Lung (tissue), 11 donors: ENCODE measurements at regions not wholly inside any gene's neighbourhood (a gene's known extent, or its start where the extent isn't known, plus 50 kb on each side); places are given as distances from the start of the nearest gene placed in this dataset.

ENCODE experiments used
- ATAC-seq: fragments of 200-7000 bp; cut with Tn5 transposase; one replicate; pipeline ENCODE4 v1.9.1; 2020; ENCODE audit warnings: moderate number of reproducible peaks; ENCODE audit not compliant: insufficient read depth, low FRiP score
- DNase-seq, 3 donors: peaks; one replicate each; pipeline ENCODE4 v3.0.0-alpha.2; 2013 to 2017
- H3K27ac ChIP-seq, 2 donors: one replicate each; pipeline ENCODE4 v1.5.1; 2013; ENCODE audit warnings: mild to moderate bottlenecking in 2 of 2, moderate library complexity in 2 of 2, control low read depth in 1 of 2, inconsistent platforms in 1 of 2, low read depth in 1 of 2, low read length in 1 of 2
- H3K27me3 ChIP-seq, 3 donors: one replicate each; pipeline ENCODE4 v1.5.1; 2013; ENCODE audit warnings: low read length in 2 of 3; ENCODE audit not compliant: control insufficient read depth in 3 of 3, insufficient read depth in 3 of 3
- H3K36me3 ChIP-seq, 4 donors: one replicate each; pipeline ENCODE4 v1.5.1; 2013; ENCODE audit warnings: low read length in 4 of 4, mild to moderate bottlenecking in 1 of 4, moderate library complexity in 1 of 4; ENCODE audit not compliant: control insufficient read depth in 4 of 4, insufficient read depth in 4 of 4
- H3K4me1 ChIP-seq, 5 donors: one replicate each; pipeline ENCODE4 v1.5.1; 2013; ENCODE audit warnings: low read length in 5 of 5, mild to moderate bottlenecking in 2 of 5, moderate library complexity in 1 of 5; ENCODE audit not compliant: control insufficient read depth in 5 of 5, insufficient read depth in 5 of 5
- H3K4me3 ChIP-seq: one replicate; pipeline ENCODE4 v1.5.1; 2013; ENCODE audit warnings: mild to moderate bottlenecking, control low read depth, moderate library complexity
- H3K9ac ChIP-seq, 2 donors: one replicate each; pipeline ENCODE4 v1.5.1; 2013; ENCODE audit warnings: low read length in 2 of 2, control low read depth in 1 of 2; ENCODE audit not compliant: insufficient read depth in 1 of 2
- H3K9me3 ChIP-seq, 4 donors: one replicate each; pipeline ENCODE4 v1.5.1; 2013; ENCODE audit warnings: low read length in 3 of 4, mild to moderate bottlenecking in 1 of 4, moderate library complexity in 1 of 4; ENCODE audit not compliant: control insufficient read depth in 4 of 4, insufficient read depth in 3 of 4
- WGBS, 2 donors: extraction: QIAGEN DNeasy Blood & Tissue Kit; methylation state at CpG; one replicate each; pipeline ENCODE4 v1.1.7; 2013; 5-methylcytosine and 5-hydroxymethylcytosine counted together
- TF ChIP-seq, protein P1 (sequence below): IDR thresholded peaks from 2 replicates; pipeline ENCODE4 v1.5.1; 2012; ENCODE audit warnings: mild to moderate bottlenecking; ENCODE audit errors: control extremely low read depth, extremely low read depth
- donor health status: control.
- donor health status: control.
- donor health status: Bipolar disorder and iron deficiency.
- donor health status: healthy.
- donor health status: DM: yes; HTN: yes; CAD: no.

DNA sequence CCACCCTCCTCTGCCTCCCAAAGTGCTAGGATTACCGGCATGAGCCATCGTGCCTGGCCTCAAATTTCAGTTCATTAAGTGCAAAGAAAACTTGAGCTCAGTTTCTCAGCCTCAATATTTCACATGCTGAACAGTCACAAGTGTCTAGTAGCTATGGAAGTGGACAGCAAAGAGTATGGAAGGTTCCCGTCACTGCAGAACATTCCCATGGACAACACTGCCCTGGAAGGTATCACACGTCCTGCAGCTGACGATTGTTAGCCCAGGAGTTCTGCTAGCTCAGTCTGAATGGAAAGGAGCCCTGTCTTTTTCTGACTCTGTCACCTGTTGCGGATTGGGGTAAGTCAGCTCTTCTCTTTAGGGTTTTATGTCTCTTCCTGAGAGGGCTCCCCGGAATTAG lies 86.2 kb upstream of the PTPRM start:
- H3K9ac ChIP-seq: no peak overlapping the region
- DNase-seq: no peak
- ATAC-seq: no peak
- no peak overlapping the region for H3K4me3 ChIP-seq
- H3K27me3 ChIP-seq: no peaks in the 10 kb centered on the region
- no peak overlapping the region for H3K27ac ChIP-seq
- H3K9me3 ChIP-seq: no peaks in the 10 kb centered on the region
- H3K4me1 ChIP-seq: peaks cover 0 to 3% (median 0%) of the 10 kb centered on the region in 5 donors
- 94 to 96% methylated on average over 7 of the region's 7 CpGs for WGBS, 2 donors
- H3K36me3 ChIP-seq: no peaks in the 10 kb centered on the region
- TF ChIP-seq, protein P1, sequence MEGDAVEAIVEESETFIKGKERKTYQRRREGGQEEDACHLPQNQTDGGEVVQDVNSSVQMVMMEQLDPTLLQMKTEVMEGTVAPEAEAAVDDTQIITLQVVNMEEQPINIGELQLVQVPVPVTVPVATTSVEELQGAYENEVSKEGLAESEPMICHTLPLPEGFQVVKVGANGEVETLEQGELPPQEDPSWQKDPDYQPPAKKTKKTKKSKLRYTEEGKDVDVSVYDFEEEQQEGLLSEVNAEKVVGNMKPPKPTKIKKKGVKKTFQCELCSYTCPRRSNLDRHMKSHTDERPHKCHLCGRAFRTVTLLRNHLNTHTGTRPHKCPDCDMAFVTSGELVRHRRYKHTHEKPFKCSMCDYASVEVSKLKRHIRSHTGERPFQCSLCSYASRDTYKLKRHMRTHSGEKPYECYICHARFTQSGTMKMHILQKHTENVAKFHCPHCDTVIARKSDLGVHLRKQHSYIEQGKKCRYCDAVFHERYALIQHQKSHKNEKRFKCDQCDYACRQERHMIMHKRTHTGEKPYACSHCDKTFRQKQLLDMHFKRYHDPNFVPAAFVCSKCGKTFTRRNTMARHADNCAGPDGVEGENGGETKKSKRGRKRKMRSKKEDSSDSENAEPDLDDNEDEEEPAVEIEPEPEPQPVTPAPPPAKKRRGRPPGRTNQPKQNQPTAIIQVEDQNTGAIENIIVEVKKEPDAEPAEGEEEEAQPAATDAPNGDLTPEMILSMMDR: no peak

DNA sequence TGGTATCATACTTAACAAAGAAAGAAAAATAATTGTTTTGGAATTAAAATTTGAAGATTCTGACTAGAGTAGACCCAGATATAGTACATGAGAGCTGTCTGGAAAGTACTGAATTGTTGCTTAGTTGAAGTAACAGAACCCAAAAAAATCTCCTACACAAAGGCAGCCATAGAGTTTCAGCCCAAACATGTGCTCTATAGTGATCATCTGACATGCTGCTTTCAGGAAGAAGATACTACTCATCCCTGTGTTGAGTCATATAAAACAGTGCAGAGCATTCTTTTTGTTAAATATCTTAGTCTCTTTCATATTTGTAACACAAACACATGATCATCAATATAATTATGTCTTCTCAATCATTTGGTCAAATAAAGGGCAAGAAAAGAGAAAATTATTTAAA lies 84.8 kb upstream of the PTPRM start:
- Histone ChIP-seq H3K27me3 (no peaks in the 10 kb centered on the region), H3K4me1 (peaks cover 0 to 3% (median 0%) of the 10 kb centered on the region in 5 donors), H3K9me3 (no peaks in the 10 kb centered on the region), H3K36me3 (no peaks in the 10 kb centered on the region), H3K27ac (no peak overlapping the region), H3K9ac (no peak overlapping the region), H3K4me3 (no peak overlapping the region)
- TF ChIP-seq, protein P1: no peak
- no peak for ATAC-seq
- no peak for DNase-seq

DNA sequence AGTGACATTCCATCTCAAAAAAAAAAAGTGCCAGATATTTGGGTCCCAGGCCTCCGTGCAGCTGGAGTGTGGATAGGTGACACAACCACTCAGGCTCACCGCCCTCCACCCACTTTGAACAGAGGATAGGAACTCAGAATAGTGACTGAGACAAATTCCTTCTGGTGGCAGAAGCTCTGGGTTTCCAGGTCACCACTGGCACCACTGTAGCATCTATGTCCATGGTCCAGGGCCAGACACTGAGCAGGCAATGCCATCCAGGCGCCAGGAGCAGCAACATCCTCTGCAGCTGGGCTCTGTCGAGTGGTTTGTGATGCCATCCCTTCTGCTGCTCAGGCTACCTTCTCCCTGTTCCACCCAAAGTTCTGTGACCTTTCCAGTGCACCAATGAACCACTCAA lies 81.5 kb upstream of the PTPRM start:
- DNase-seq (no peak), ATAC-seq (no peak)
- Histone ChIP-seq H3K4me3 (no peak overlapping the region), H3K27ac (no peak overlapping the region), H3K36me3 (no peaks in the 10 kb centered on the region), H3K9ac (no peak overlapping the region), H3K9me3 (no peaks in the 10 kb centered on the region), H3K4me1 (peaks cover 0 to 3% (median 0%) of the 10 kb centered on the region in 5 donors), H3K27me3 (no peaks in the 10 kb centered on the region)
- TF ChIP-seq, protein P1: no peak
- WGBS, 2 donors: 87 to 90% methylated on average over 4 of the region's 4 CpGs

DNA sequence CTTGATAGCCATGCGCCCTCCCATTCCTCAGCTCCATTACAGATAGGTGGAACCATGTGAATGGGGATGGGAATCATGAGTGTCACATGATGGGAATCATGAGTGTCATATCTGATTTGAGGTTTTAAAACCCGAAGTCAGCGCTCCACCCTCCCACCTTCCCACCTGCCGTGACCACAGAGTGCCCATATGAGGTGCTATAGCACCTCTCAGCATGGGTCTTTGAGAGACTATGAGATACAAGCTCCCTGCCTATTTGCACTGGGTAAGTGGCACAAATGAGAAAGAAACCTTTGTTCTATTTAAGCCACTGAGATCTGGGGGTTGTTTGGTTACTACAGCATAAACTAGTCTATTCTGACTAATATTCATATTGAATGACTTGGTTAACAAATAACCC lies 78.5 kb upstream of the PTPRM start:
- no peak overlapping the region for H3K27ac ChIP-seq
- no peaks in the 10 kb centered on the region for H3K27me3 ChIP-seq
- WGBS, 2 donors: 75 to 78% methylated on average over 4 of the region's 4 CpGs
- peaks cover 0 to 3% (median 0%) of the 10 kb centered on the region in 5 donors for H3K4me1 ChIP-seq
- DNase-seq: peak in 1 of 3 donors; percentile 23
- TF ChIP-seq, protein P1: no peak
- H3K9me3 ChIP-seq: no peaks in the 10 kb centered on the region
- H3K36me3 ChIP-seq: no peaks in the 10 kb centered on the region
- ATAC-seq: no peak
- H3K9ac ChIP-seq: no peak overlapping the region
- no peak overlapping the region for H3K4me3 ChIP-seq
